ENCODE measurements at regions not wholly inside any gene's neighbourhood (a gene's known extent, or its start where the extent isn't known, plus 50 kb on each side); places are given as distances from the start of the nearest gene placed in this dataset.

DNA sequence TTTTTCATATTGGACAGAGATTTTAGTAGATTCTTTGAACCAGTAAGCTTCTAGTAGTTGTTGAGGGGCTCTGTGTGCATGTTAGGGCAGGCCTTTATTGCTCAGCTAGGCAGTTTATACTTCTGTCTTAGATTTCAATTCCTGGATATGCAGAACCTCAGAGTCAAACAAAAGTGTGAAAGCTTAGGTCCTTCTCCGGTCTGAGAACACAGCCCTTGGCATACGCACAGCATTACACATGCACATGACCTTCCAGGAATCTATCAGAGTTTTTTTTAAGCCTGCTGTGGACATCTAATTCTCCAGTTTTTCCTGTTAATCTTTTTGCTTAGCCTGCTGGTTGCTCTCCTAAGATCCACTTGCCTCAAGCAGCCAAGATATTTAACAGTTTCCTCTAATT, 77.9 kb upstream of the KL start:
- SMC1A ChIA-PET (ENCODE audit: uncharacterized antibody, unreplicated experiment): interaction anchor here (0.8 to 1.3 kb wide), 3 partner anchors 9 to 34 kb away, joined by 3 read pairs; no protein-coding TSS in a partner anchor
- Histone ChIP-seq H3K4me3 (no peak overlapping the region), H2AFZ (ENCODE audit: control insufficient read depth, low read depth, low read length) (no peak overlapping the region), H3K4me1 (ENCODE audit: control insufficient read depth, insufficient read depth, low read length) (no peaks in the 10 kb centered on the region; the same call in 1 of the 2 replicates), H4K20me1 (ENCODE audit: control insufficient read depth, insufficient read depth) (no peaks in the 10 kb centered on the region), H3K36me3 (ENCODE audit: control insufficient read depth in 2 of 2, insufficient read depth in 2 of 2, low read length in 1 of 2) (no peaks in the 10 kb centered on the region), H3K27ac (ENCODE audit: control insufficient read depth, insufficient read depth) (no peak overlapping the region), H3K79me2 (ENCODE audit: control insufficient read depth, insufficient read depth, low read length) (no peaks in the 10 kb centered on the region), H3K9ac (ENCODE audit: control insufficient read depth, insufficient read depth, low read length) (no peak overlapping the region), H3K27me3 (replicated peaks in 1 of 2; ENCODE audit: control insufficient read depth in 2 of 2, insufficient read depth in 2 of 2, low read length in 1 of 2) (no peaks in the 10 kb centered on the region), H3K9me3 (replicated peaks; ENCODE audit: control insufficient read depth, insufficient read depth, low read length) (no peaks in the 10 kb centered on the region; the same call in 1 of the 3 replicates), H3K4me2 (ENCODE audit: control insufficient read depth, insufficient read depth) (no peak overlapping the region)
- in situ Hi-C loops (cut with MboI) (no loop called here), intact Hi-C loops (cut with micrococcal nuclease; ENCODE audit: unreplicated experiment) (no loop called here)
- no peak for FAIRE-seq
- RAD21 ChIA-PET (ENCODE audit: unreplicated experiment): no interaction called here
- TF ChIP-seq E4F1 (IDR thresholded peaks at IDR 0.05; ENCODE audit: borderline replicate concordance, partially characterized antibody) (no peak), CEBPB (IDR thresholded peaks at IDR 0.05; ENCODE audit: borderline replicate concordance in 1 of 2, low read depth in 2 of 2, low read length in 2 of 2) (no peak), ZNF207 (IDR thresholded peaks at IDR 0.05; ENCODE audit: borderline replicate concordance) (no peak), PKNOX1 (IDR thresholded peaks at IDR 0.05) (no peak), PAX8 (IDR thresholded peaks at IDR 0.05) (no peak), MAX (IDR thresholded peaks at IDR 0.05; ENCODE audit: low read depth, low read length) (no peak), ZNF687 (IDR thresholded peaks at IDR 0.05) (no peak)
- BruUV-seq (replicated peaks): no TSS peak
- no peak for ATAC-seq
- POLR2A ChIA-PET: no interaction called here
- 52% methylated on average over 2 of the region's 2 CpGs for WGBS (ENCODE audit: insufficient coverage, insufficient replicate concordance, low lambda C conversion rate, missing lambda C conversion rate)
- no peak for DNase-seq (ENCODE audit: low read depth, low spot score)
- CTCF ChIA-PET: interaction anchor here (0.7 to 1.1 kb wide), 3 partner anchors 13 to 1083 kb away, joined by 3 read pairs; no protein-coding TSS in a partner anchor
